ENCODE measurements at regions not wholly inside any gene's neighbourhood (a gene's known extent, or its start where the extent isn't known, plus 50 kb on each side); places are given as distances from the start of the nearest gene placed in this dataset.

DNA sequence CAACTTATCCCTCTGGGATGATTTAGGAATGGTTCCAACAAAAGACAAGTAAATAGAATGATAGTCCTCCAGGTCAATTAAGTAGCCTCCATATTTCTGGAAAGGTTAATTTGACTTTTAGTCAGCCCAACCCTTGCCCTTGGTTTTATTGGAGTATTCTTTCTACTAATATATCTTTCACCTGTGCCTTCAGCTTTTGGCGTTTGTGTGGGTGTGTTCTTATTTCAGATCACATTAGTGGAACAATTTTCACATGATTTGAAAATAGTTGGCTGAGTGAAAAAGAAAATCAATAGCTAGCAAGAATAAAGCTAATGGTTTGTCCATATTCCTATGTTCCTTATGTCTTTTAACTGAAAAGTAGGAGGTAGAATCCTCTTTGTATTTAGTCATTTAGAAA lies 239.6 kb upstream of the SGK1 start:
- H3K4me3 ChIP-seq, result no peak overlapping the region
- H3K4me1 ChIP-seq, result no peaks in the 10 kb centered on the region
- no peaks in the 10 kb centered on the region for H3K27me3 ChIP-seq
- H3K27ac ChIP-seq, result no peak overlapping the region
- intact Hi-C loops (cut with DNase I; ENCODE audit: low total_unique reads), result no loop called here
- DNase-seq, result no peak
- H3K36me3 ChIP-seq, result no peaks in the 10 kb centered on the region
- 54 to 57% methylated on average over 1 of the region's 1 CpG for WGBS, 2 donors (ENCODE audit: low coverage in 1 of 2)
- in situ Hi-C loops (cut with MboI; ENCODE audit: low pct_ligation_motif_present in 1 of 4, low pct_unique_long_range_greater_than_20kb in 1 of 4, low sequenced_read_pairs in 3 of 4), result no loop called here
- TF ChIP-seq, protein P1, sequence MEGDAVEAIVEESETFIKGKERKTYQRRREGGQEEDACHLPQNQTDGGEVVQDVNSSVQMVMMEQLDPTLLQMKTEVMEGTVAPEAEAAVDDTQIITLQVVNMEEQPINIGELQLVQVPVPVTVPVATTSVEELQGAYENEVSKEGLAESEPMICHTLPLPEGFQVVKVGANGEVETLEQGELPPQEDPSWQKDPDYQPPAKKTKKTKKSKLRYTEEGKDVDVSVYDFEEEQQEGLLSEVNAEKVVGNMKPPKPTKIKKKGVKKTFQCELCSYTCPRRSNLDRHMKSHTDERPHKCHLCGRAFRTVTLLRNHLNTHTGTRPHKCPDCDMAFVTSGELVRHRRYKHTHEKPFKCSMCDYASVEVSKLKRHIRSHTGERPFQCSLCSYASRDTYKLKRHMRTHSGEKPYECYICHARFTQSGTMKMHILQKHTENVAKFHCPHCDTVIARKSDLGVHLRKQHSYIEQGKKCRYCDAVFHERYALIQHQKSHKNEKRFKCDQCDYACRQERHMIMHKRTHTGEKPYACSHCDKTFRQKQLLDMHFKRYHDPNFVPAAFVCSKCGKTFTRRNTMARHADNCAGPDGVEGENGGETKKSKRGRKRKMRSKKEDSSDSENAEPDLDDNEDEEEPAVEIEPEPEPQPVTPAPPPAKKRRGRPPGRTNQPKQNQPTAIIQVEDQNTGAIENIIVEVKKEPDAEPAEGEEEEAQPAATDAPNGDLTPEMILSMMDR (IDR thresholded peaks at IDR 0.05), result no peak
- no peak for TF ChIP-seq POLR2AphosphoS5 (IDR thresholded peaks at IDR 0.05)
- no peak for TF ChIP-seq EP300 (IDR thresholded peaks at IDR 0.05; ENCODE audit: low read depth)
- TF ChIP-seq POLR2A (IDR thresholded peaks at IDR 0.05), result no peak
- no peaks in the 10 kb centered on the region for H3K9me3 ChIP-seq

DNA sequence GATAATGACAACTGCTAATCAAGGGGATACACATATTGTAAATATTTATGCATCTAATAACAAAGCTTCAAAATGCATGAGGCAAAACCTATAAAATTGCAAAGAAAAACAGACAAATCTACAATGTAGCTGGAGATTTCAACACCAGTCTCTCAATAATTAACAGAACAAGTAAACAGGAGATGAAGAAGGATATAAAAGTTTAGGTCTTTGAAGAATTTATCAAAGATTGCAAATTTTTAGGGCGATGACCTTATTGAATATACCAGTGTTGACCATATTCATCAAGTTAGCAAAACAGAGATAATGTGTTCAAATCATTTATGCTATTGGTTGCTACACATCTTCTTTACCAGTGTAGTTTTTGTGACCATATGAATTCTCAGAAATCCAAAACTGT lies 237.8 kb upstream of the SGK1 start:
- H3K9me3 ChIP-seq, result no peaks in the 10 kb centered on the region
- H3K4me3 ChIP-seq, result no peak overlapping the region
- no peaks in the 10 kb centered on the region for H3K4me1 ChIP-seq
- intact Hi-C loops (cut with DNase I; ENCODE audit: low total_unique reads) (no loop called here), in situ Hi-C loops (cut with MboI; ENCODE audit: low pct_ligation_motif_present in 1 of 4, low pct_unique_long_range_greater_than_20kb in 1 of 4, low sequenced_read_pairs in 3 of 4) (no loop called here)
- DNase-seq, result no peak
- no peaks in the 10 kb centered on the region for H3K27me3 ChIP-seq
- H3K27ac ChIP-seq, result no peak overlapping the region
- H3K36me3 ChIP-seq, result no peaks in the 10 kb centered on the region
- WGBS, 2 donors (ENCODE audit: low coverage in 1 of 2), result 88 to 93% methylated on average over 1 of the region's 1 CpG
- TF ChIP-seq POLR2AphosphoS5 (IDR thresholded peaks at IDR 0.05) (no peak), EP300 (IDR thresholded peaks at IDR 0.05; ENCODE audit: low read depth) (no peak), POLR2A (IDR thresholded peaks at IDR 0.05) (no peak)
- TF ChIP-seq, protein P1 (IDR thresholded peaks at IDR 0.05), result no peak

DNA sequence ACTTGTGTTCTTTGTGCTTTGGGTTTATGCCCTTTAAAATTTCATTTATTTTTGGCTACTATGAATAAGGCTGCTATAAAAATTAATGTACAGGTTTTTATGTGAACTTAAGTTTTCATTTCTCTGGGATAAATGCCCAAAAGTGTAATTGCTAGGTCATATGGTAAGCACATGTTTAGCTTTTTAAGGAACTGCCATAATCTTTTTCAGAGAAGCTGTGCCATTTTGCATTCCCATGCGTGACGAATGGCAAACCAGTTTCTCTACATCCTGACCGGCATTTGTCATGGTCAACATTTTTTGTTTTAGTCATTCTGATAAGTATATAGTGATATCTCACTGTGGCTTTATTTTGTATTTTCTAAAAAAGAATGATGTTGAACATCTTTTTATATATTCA lies 236.0 kb upstream of the SGK1 start:
- no peaks in the 10 kb centered on the region for H3K27me3 ChIP-seq
- no peaks in the 10 kb centered on the region for H3K9me3 ChIP-seq
- no peak overlapping the region for H3K4me3 ChIP-seq
- no peaks in the 10 kb centered on the region for H3K36me3 ChIP-seq
- intact Hi-C loops (cut with DNase I; ENCODE audit: low total_unique reads) (no loop called here), in situ Hi-C loops (cut with MboI; ENCODE audit: low pct_ligation_motif_present in 1 of 4, low pct_unique_long_range_greater_than_20kb in 1 of 4, low sequenced_read_pairs in 3 of 4) (no loop called here)
- DNase-seq, result no peak
- H3K4me1 ChIP-seq, result no peaks in the 10 kb centered on the region
- TF ChIP-seq POLR2A (IDR thresholded peaks at IDR 0.05) (no peak), POLR2AphosphoS5 (IDR thresholded peaks at IDR 0.05) (no peak), EP300 (IDR thresholded peaks at IDR 0.05; ENCODE audit: low read depth) (no peak)
- TF ChIP-seq, protein P1 (IDR thresholded peaks at IDR 0.05), result no peak
- 87 to 93% methylated on average over 3 of the region's 3 CpGs for WGBS, 2 donors (ENCODE audit: low coverage in 1 of 2)
- no peak overlapping the region for H3K27ac ChIP-seq

DNA sequence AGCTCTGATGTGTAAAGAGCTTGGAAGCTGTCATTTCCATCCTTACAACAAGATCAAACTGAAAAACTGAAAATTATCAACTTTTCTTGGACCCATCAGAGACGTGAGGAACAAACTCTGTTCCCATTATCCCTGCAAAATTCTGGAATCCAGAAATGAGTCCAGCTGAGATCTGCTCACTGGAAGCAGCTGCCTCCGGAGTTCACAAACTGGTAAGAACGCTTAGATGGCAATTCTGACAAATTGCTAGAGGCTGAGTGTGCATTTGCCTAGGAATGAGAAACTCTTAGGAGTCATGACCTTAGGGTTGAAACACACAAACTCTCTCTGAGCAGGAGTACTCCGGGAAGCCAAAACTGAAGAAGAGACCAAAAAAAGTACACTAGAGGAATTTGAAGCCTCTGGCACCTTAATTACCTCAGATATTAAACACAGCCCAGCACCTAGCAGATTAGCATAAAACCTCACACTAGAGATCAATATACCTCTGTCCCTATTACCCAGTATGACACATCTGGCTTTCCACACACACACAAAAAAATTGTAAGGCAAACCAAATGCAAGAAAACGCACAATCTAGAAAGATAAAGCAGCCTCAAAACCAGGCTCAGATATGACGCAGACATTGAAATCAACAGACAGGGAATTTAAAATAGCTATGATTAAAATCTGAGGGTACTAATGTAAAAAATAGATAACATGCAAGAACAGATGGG lies 233.5 kb upstream of the SGK1 start:
- 74 to 75% methylated on average over 6 of the region's 6 CpGs for WGBS, 2 donors (ENCODE audit: low coverage in 1 of 2)

More for the DNA sequence above, 233.5 kb upstream of the SGK1 start:
- Histone ChIP-seq H3K9me3 (no peaks in the 10 kb centered on the region), H3K27me3 (no peaks in the 10 kb centered on the region), H3K4me1 (no peaks in the 10 kb centered on the region), H3K4me3 (no peak overlapping the region), H3K27ac (no peak overlapping the region), H3K36me3 (no peaks in the 10 kb centered on the region)
- DNase-seq, result no peak
- TF ChIP-seq, protein P1 (IDR thresholded peaks at IDR 0.05), result no peak
- no peak for TF ChIP-seq POLR2AphosphoS5 (IDR thresholded peaks at IDR 0.05)
- no peak for TF ChIP-seq POLR2A (IDR thresholded peaks at IDR 0.05)
- TF ChIP-seq EP300 (IDR thresholded peaks at IDR 0.05; ENCODE audit: low read depth), result no peak
- intact Hi-C loops (cut with DNase I; ENCODE audit: low total_unique reads) (no loop called here), in situ Hi-C loops (cut with MboI; ENCODE audit: low pct_ligation_motif_present in 1 of 4, low pct_unique_long_range_greater_than_20kb in 1 of 4, low sequenced_read_pairs in 3 of 4) (no loop called here)

Data from transverse colon (tissue), 4 donors.